HG03457 (cell line): ENCODE measurements at regions not wholly inside any gene's neighbourhood (a gene's known extent, or its start where the extent isn't known, plus 50 kb on each side); places are given as distances from the start of the nearest gene placed in this dataset.

ENCODE experiments used
- ATAC-seq: cut with Tn5 transposase; IDR thresholded peaks from one replicate; pipeline ENCODE4 v1.9.1; 2021; ENCODE audit warnings: moderate number of reproducible peaks; ENCODE audit not compliant: unreplicated experiment

DNA sequence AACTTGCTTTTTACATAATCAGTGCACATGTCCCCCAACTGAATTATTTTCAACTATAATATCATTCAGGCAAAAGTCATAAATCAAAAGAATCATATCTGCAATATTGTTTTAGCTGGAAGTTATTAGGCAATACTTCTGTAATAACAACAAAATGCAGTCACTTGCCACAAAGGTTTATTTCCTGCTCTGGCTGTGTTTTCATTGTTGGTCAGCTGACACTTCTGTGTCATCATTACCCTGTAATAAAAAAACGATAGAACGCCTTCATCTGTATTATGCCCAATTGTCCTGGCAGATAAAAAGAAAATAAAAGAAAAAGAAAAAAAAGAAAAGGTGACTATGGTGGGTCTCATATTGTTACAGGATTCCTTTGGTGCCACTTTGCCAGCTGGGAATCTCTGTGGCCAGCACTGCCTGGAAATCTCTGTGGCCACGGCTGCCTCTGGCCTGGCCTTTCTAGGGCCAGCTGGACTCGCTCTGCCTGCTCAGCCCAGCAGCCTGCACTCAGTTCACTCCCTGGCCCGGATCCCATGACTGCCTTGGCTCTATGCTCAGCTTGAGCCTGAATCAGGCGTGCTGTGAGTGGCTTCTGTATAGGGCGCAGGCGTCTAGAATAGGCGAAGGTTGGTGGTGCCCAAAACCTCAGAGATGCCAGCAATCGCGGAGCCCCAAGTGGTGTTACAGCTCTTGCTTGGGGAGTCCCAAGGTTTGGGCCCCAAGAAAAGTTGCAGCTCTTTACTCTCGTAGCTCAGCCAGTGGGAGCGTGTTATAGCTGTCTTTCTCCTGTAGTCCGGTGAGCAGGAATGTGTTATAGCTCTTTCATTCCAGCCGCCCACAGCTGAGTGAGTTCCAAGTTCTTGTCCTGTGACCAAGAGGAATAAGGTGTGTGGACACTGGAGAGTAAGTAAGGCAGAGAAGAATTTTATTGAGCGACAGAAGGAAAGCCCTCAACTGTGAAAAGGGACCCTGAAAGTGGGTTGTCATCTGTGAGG is 1227.1 kb downstream of the SLITRK1 start:
- ATAC-seq, result no peak

DNA sequence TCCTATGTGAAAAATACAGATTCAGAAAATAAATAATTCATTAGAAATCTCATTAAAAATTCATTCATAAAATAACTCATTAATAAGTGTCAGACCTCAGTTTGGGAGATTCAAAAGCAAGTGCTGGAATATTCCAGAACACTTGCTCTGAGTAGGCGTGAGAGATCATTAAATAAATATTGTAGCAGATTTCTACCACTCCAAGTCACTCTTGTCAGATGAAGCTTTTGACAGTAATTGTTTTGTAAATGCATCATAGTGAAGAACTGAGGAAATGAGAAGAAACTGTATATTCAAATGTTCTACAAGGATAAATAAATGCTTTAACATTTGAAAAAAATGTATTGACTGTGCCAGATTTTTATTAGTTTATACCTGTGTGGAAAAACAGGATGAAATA is 1228.1 kb downstream of the SLITRK1 start:
- no peak for ATAC-seq

DNA sequence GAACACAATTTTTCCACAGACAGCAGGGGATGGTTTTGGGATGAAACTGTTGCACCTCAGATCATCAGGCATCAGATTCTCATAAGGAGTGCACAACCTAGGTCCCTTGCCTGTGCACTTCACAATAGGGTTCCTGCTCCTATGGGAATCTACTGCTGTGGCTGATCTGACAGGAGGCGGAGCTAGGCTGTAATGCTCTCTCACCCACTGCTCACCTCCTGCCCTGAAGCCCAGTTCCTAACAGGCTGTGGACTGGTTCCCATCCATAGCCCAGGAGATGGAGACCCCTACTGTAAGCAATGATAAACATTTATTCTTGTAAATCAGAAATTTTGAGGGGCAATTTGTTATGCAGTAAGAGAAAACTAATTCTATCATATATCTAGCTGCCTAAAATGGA is 1234.7 kb downstream of the SLITRK1 start:
- no peak for ATAC-seq

DNA sequence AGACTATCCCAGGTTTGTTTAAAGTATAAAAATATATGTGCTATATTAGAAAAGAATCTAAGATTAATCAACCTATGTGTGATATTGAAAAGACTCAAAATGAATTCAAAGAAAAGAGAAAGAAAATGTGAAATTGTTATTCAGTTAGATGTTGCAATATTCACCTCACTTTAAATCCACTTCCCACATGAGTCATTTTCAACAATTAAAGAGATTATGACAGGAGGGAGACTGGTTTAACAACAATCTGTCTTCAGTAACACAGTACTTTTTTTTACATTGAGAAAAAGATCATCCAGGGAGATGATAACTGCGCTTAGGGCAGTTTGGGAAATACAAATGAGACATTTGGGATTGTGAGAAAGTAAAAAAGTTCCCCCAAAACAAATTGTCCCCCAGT is 1246.2 kb downstream of the SLITRK1 start:
- no peak for ATAC-seq

DNA sequence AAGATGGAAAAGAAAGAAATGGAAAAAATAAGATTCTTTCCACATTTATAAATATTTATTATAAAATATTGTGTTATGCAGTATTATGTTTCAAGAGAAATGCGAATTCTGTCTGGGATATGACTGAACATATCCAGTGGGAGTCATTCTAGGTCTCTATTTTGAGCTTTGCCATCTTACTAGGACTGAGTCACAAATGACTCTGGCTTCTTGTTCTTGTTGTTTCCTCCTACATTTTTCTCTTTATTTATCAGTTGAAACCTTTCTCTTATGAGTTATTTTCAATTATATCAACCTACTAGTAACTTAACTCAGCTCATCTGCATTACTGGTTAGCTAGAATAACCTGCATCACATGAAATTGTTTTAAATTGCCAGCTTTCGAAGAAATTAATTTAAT is 1247.3 kb downstream of the SLITRK1 start:
- no peak for ATAC-seq

DNA sequence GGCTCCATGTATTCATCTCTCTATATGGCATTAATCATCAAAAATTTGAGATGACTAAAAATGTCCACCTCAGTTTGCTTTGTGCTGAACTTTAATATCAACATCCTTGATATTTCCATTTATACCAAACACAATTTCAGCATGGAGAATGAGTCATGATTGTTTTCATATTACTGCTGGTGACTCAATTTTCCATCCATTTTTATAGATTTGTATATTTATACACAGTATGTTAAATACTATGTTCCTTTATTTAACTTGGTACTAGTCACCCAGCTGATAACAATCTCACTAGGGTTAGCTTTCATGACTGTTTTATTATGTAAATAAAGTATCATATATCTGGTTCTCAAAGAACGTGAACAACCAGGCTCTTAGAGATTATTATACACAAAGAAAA is 1255.1 kb downstream of the SLITRK1 start:
- no peak for ATAC-seq

DNA sequence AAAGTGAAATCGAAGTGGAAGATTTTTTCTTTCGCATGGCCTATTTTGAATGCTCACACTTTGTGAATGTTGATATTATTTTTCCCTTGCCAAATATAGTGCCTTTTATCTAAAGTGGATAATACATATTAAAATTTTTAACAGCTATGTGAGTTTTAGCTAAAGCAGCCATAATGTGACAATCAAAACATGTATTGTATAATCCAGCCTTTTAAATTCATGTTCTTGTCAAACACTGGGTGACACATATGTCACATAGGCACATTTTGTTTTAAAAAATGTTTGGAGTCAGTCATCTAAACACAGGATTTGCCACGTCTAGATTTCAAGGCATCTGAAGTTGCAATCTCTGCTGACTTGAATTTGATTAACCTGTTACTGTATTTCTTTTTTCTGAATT is 1256.6 kb downstream of the SLITRK1 start:
- no peak for ATAC-seq

DNA sequence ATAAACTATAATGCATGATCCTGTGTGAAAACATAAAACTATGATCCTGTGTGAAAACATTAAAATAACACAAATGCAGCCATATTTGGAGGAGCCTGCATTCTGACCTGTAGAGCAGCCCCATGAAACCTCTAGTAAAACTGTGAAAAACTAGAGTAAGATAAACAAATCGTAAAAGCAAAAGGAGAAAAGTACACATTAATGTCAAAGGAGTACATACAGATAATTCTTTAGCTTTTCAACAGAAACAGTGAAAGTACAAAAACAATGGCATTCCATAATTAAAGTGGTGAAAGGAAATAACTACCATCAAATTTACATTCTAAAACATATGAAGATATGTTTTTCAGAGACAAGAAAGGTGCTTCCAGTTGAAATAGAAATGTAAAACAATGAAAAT is 1267.2 kb downstream of the SLITRK1 start:
- no peak for ATAC-seq

DNA sequence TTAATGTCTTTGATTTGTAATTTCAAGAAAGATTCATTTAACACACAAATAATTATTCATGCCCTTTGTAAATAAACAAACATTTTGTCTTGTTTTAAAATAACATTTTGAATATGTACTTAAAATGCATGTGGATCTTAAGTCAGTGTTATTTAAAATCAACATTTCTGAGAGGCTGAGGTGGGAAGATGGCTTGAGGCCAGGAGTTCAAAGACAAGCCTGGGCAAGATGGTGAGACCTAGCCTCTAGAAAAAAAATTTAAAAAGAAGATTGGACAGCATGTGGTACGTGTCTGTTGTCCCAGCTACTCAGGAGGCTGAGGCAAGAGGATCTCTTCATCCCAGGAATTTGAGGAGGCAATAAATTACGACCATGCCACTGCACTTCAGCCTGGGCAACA is 1268.2 kb downstream of the SLITRK1 start:
- ATAC-seq, result no peak

DNA sequence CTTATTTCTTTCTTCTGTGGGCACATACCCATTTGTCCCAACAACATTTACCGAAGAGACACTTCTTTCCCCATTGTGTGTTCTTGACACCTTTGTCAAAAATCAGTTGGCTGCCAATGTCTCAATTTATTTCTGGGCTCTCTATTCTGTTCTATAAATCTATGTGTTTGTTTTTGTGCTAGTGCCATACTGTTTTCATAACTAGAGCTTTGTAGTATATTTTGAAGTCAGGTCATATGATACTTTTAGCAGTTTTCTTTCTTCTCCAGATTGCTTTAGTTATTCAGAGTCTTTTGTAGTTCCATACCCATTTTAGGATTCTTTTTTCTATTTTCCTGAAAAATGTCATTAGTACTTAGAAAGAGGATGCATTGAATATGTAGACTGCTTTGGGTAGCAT is 1276.3 kb downstream of the SLITRK1 start:
- no peak for ATAC-seq

DNA sequence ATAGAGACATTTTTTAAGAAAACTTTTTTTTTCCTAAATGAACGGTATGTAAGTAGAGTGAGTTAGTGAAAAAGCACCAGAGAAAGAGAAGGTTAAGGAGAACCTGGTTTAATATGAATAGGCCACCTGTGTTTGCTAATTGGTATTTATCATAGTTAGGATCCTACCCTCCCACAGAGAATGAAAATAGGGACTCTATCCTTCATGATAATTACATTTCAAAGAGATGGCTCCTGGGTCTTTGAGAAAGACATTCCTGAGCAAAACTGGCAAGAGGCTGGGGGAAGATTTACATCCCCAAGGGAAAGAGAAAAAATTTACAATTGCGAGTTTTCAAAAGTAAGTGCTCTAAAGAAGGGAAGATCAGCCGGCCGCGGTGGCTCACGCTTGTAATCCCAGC is 1284.5 kb downstream of the SLITRK1 start:
- no peak for ATAC-seq

DNA sequence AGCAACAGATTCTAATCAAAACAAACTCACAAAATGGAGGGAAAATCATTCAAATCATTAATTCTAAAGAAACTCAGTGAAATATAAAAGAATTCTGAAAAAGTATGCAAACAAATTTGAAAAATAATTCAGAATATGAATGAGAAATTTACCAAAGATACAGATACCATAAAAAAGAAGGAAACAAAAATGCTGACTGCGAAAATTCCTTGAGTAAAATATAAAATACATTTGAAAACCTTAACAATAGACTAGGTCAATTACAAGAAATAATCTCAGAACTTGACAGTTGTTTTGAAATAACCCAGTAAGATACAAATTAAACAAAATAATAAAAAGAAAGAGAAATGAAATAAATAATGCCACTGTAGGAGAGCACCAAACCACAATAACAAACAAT is 1289.0 kb downstream of the SLITRK1 start:
- ATAC-seq, result no peak

DNA sequence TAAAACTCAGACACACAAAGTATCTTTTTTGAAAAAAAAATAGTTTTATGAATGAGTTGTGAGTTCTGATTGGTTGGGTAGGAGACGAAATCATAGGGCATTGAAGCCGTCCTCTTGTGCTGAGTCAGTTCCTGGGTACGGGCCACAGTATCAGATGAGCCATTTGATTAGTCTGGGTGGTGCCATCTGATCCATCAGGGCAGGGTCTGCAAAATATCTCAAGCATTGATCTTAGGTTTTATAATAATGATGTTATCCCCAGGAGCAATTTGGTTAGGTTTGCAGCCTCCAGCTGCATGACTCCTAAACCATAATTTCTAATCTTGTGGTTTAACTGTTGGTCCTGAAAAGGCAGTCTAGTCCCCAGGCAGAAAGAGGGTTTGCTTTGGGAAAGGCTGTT is 1310.6 kb downstream of the SLITRK1 start:
- ATAC-seq, result no peak

DNA sequence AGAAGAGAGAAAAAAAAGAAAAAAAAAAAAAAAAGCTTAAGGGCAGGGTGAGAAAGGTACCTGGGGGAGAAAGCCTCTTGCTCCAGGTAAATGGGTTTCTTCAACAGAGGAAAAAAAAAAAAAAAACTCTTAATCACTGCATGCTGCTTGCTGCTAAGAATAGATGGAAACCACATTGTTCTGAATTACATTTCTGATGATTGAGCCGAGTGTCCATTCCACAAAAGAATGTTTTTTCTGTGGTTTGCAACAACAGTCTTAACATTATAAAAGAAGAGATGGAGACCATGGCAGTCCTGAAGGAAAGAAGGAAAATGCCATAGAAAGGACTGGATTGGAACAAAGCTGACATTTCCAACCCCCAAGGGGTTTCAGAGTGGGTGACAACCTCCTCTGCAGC is 1312.7 kb downstream of the SLITRK1 start:
- ATAC-seq, result no peak

DNA sequence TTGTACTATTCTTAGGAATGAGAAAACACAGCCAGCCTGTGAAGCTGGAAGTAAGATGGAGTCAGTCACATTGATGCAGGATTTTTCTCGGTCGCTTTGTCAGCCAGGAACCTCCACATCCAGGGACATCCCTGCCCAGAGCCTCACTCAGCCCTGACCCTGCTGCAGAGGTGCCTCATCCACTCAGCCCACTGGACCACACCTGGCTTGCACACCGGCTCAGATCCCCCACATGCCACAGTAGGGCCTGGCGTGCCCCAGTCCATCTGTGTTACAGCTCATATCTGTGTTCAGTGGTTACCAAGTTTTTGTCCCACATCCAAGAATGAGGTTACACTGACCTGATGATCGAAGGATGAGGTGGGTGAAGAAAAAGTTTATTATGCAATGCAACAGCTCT is 1315.4 kb downstream of the SLITRK1 start:
- no peak for ATAC-seq

DNA sequence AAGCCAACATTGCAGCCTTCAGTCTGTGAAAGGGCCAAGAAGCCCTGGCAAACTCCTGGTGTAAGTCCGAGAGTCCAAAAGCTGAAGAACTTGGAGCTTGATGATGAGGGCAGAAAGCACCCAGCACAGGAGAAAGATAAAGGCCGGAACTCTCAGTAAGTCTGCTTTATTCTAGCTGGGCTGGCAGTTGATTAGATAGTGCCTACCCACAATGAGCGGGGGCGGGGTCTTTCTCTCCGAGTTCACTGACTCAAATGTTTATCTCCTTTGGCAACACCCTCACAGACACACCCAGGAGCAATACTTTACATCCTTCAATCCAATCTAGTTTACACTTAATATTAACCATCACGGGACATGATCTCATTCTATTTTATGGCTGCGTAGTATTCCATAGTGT is 1317.1 kb downstream of the SLITRK1 start:
- no peak for ATAC-seq

DNA sequence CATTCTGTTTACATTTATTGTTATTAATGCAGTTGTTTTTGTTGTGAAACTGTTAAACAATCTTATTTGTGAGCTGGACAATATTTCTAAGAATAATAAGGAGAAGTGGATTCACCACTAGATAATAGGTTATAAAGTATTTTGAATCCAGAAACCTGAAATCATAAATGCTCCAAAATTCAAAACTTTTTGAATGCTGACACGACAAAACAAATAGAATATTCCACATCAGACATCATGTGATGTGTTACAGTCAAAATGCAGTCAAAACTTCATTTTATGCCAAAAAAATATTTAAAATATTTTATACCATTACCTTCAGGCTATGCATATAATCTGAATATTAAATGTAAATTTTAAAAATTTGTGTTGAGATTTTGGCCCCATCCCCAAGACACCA is 1321.4 kb downstream of the SLITRK1 start:
- no peak for ATAC-seq

DNA sequence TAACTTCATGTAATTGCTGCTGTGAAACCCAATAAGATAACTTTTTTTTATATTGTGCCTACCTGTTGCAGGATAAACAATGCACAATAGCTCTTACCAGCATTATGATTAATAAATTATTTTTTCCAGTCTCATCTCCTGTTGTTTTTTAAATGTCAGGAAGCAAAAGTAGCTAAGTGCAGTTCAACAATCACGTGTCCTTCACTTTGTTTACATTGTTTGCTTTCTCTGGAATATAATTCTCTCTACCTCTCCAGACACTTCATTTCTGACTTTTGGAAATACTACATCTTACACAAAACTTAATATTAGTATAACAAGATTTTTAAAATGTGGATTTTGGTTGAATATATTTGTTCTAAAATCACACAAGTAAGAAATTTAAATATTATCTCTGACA is 1359.4 kb downstream of the SLITRK1 start:
- no peak for ATAC-seq

DNA sequence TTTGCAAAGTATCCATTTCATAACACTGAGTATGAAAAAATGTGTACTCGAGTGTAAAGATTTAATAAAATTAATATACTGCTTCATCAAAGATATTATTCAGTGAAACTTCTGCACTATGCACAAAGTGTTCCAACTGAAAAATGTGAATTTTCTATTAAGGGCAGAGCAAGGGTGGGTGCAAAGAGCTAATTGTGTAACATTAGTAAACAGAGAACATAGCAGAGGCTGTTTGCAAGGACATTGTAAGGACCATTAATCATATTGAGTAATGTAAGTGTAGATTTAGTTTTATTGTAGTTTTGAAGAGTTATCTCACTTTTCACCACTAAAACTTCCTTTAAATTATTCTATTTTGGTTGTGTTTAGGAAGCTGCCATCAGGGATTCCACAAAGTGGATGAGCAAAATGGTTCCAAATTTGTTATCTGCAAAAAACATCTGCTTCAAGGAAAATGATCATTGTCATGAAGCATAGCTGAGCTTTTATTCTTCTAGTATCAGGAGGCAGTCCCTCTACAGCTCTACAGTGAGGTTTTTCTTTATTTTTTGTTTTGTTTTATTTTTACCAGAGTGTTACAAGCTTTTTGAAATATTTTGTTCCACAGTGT is 1375.4 kb downstream of the SLITRK1 start:
- no peak for ATAC-seq

DNA sequence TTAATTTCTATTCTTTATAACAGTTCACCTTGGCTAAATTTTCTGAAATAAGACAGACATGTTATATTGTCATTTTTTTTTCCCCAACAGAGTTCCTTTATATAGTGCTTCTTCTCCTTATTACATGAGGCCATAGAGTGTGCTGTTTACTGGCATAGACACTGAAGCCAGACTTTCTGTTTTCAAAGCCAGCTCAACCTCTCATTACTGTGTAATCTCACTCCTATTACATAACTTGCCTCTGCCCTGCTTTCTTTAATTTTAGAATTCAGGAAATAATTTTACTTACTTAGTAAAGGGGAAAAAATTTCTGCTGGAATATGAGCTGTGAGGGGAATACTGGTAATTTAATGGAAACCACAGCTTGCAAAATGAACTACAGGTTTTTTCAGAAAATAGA is 1380.4 kb downstream of the SLITRK1 start:
- no peak for ATAC-seq

DNA sequence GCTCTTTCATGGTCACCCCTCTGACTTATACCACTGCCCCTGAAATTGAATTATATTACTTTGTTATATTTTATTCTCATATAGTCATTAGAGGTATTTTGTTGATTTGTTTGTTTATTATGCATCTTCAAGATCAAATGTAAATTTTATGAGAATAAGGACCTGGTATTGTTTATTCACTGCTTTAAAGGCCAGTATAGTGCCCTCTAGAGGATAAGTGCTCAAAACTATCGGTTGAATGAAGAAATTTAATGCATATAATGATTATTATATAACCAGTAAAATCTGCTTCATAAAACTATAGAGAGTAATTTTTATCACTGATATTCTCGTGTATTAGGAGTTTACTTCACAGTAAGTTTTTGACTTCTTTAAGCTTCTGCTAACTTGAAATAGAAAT is 1401.9 kb downstream of the SLITRK1 start:
- ATAC-seq, result no peak

DNA sequence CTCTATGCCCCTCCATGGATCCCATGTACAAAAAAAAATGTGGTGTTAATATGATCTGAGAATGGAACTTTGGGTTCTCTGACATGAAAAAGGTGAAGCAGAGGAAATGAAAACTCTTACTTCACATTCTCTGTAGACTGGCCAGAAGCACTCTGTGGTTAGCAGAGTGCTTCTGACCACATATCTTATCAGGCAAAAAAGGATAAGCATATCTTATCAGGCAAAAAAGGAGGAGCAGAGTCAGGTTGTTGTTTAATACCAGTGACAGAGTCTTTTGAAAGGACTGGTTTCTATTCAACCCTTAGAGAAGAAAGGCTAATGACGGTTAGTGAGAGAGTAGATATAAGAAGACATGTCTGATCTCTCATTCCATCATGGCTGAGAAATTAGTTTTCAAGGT is 1404.8 kb downstream of the SLITRK1 start:
- no peak for ATAC-seq
